Duodenal mucosa (tissue), 2 donors: ENCODE measurements at regions not wholly inside any gene's neighbourhood (a gene's known extent, or its start where the extent isn't known, plus 50 kb on each side); places are given as distances from the start of the nearest gene placed in this dataset.
A peak's percentile ranks its signal among the peaks of the same experiment; 100 is the strongest.
"Not testable (repeated sequence)": the region's sequence is repeated elsewhere in the genome, so short reads cannot be mapped to it uniquely, and the experiment has no call there.

Experiments
- H3K27ac ChIP-seq: one replicate; pipeline ENCODE4 v1.7.0; 2013; ENCODE audit warnings: low read depth, low read length
- H3K27me3 ChIP-seq, 2 donors: one replicate each; pipeline ENCODE4 v1.7.0; 2013; ENCODE audit warnings: low read length in 2 of 2, control low read depth in 1 of 2; ENCODE audit not compliant: insufficient read depth in 2 of 2, control insufficient read depth in 1 of 2
- H3K36me3 ChIP-seq, 2 donors: one replicate each; pipeline ENCODE4 v1.7.0; 2013; ENCODE audit warnings: low read length in 2 of 2, control low read depth in 1 of 2; ENCODE audit not compliant: insufficient read depth in 2 of 2, control insufficient read depth in 1 of 2
- H3K4me1 ChIP-seq, 2 donors: one replicate each; pipeline ENCODE4 v1.7.0; 2013; ENCODE audit warnings: low read length in 2 of 2, control low read depth in 1 of 2; ENCODE audit not compliant: insufficient read depth in 2 of 2, control insufficient read depth in 1 of 2
- H3K4me3 ChIP-seq, 2 donors: one replicate each; pipeline ENCODE4 v1.7.0; 2013; ENCODE audit warnings: low read length in 2 of 2, low read depth in 1 of 2
- H3K9ac ChIP-seq, 2 donors: one replicate each; pipeline ENCODE4 v1.7.0; 2013; ENCODE audit warnings: low read length in 2 of 2, low read depth in 1 of 2
- H3K9me3 ChIP-seq, 2 donors: one replicate each; pipeline ENCODE4 v1.7.0; 2013; ENCODE audit warnings: low read length in 2 of 2, control low read depth in 1 of 2; ENCODE audit not compliant: control insufficient read depth in 1 of 2

- peak overlapping the region in 1 of 2 donors; percentile 14 for H3K4me3 ChIP-seq
- no peaks in the 10 kb centered on the region for H3K27me3 ChIP-seq
- H3K9me3 ChIP-seq: peaks cover 21 to 23% of the 10 kb centered on the region in 2 donors
- no peak overlapping the region for H3K27ac ChIP-seq
- H3K4me1 ChIP-seq: no peaks in the 10 kb centered on the region
- H3K36me3 ChIP-seq: no peaks in the 10 kb centered on the region
- H3K9ac ChIP-seq: no peak overlapping the region
Observed at GRCh38 chr1:209196140-209196539, 387.4 kb upstream of the CAMK1G start.

GRCh38 chr1:209198961-209199750 lies 384.4 kb upstream of the CAMK1G start:
- Histone ChIP-seq H3K4me1 (no peaks in the 10 kb centered on the region), H3K27me3 (no peaks in the 10 kb centered on the region), H3K9me3 (peaks cover 21 to 23% of the 10 kb centered on the region in 2 donors), H3K27ac (no peak overlapping the region), H3K36me3 (no peaks in the 10 kb centered on the region), H3K4me3 (no peak overlapping the region), H3K9ac (no peak overlapping the region)

- Histone ChIP-seq H3K4me1 (no peaks in the 10 kb centered on the region), H3K27ac (no peak overlapping the region), H3K9ac (no peak overlapping the region), H3K27me3 (no peaks in the 10 kb centered on the region), H3K4me3 (no peak overlapping the region), H3K36me3 (no peaks in the 10 kb centered on the region), H3K9me3 (peaks cover 20 to 23% of the 10 kb centered on the region in 2 donors)
Observed at GRCh38 chr1:209199822-209200221, 383.7 kb upstream of the CAMK1G start.

DNA sequence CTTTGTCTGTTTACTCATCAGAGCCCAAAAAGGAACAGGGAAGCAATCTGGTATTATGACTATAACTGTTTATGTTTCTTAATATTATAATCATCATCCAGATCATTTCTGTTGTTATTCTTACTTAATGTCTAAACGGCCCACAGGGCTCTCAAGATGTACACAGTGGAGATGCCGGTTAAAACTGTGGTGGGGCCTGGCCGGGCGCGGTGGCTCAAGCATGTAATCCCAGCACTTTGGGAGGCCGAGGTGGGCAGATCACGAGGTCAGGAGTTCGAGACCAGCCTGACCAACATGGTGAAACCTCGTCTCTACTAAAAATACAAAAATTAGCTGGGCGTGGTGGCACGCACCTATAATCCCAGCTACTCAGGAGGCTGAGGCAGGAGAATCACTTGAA lies 381.2 kb upstream of the CAMK1G start:
- not testable (repeated sequence) for H3K4me3 ChIP-seq, H3K27ac ChIP-seq, H3K36me3 ChIP-seq, H3K4me1 ChIP-seq, H3K9me3 ChIP-seq, H3K27me3 ChIP-seq, H3K9ac ChIP-seq

DNA sequence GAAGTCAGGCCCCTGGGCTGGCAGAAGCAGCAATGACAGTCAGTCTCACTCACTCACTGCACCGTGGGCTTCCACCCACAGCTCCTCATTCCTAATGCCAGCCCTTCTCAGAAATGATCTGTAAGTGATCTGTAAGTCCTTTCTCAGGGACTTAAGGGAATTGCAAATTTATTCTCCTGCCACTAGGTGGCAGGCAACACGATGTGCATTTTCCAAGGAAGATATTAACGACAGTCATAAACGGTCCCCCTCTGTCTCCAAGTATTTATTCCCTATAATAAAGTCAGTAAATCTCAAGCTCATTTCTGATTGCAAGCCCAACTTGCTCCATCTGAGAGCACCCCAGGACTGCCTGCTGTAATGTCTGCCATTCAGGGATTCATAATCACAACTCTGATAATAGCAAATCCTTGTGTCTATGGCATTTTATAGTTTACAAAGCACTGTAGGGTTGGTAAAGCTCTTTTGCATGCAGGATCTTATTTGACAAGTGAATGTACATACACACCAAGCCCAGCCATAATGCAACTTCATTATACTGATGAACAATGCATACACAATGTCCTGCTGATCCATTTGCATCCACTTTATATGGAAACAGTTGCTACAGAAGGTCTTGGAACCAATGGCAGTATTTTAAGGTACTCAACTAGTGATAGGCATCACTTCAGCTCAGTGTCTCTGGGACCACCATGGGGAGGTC lies 380.5 kb upstream of the CAMK1G start:
- no peaks in the 10 kb centered on the region for H3K4me1 ChIP-seq
- no peaks in the 10 kb centered on the region for H3K9me3 ChIP-seq
- no peak overlapping the region for H3K9ac ChIP-seq
- peaks cover 0 to 3% of the 10 kb centered on the region in 2 donors for H3K27me3 ChIP-seq
- no peaks in the 10 kb centered on the region for H3K36me3 ChIP-seq
- no peak overlapping the region for H3K27ac ChIP-seq
- no peak overlapping the region for H3K4me3 ChIP-seq

DNA sequence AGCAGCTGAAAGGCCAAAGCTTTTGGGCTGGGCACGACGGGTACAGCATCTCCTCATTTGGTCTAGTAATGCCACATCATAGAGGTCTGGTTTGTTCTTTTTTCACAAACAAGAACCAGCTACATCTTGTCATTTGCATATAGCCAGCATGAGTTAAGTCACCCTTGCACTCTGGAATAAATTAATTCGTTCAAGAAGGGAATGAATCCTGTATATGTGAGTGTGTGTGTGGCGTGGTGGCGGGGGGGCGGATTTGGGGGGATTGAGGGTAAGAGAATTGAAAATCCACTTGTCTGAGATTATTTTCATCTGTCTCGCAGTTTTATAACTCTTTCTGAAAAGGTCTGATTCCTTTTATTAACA lies 380.0 kb upstream of the CAMK1G start:
- peaks cover 4 to 8% of the 10 kb centered on the region in 2 donors for H3K27me3 ChIP-seq
- no peaks in the 10 kb centered on the region for H3K36me3 ChIP-seq
- no peak overlapping the region for H3K27ac ChIP-seq
- no peak overlapping the region for H3K9ac ChIP-seq
- H3K4me1 ChIP-seq: no peaks in the 10 kb centered on the region
- H3K9me3 ChIP-seq: no peaks in the 10 kb centered on the region
- H3K4me3 ChIP-seq: no peak overlapping the region

DNA sequence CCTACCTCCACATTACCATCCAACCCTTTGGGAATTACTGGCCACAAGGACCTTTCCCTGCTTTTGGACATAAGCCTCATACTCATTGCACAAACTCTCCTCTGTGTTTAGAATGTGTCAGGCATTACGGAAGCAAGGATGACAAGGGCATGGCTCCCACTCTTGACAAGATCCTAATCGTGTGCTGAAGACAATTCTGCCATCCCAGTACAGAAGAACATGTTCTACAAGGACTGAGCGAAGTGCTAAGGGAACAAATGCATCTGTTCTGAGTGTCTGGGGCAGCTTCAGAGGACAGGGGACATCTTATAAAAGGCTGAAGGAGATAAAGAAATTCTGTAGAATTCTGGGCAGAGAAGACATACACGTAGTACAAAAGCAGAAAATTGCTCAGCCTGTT lies 378.5 kb upstream of the CAMK1G start:
- Histone ChIP-seq H3K36me3 (no peaks in the 10 kb centered on the region), H3K4me1 (no peaks in the 10 kb centered on the region), H3K27me3 (peaks cover 10 to 18% of the 10 kb centered on the region in 2 donors), H3K9me3 (no peaks in the 10 kb centered on the region), H3K9ac (no peak overlapping the region), H3K4me3 (no peak overlapping the region), H3K27ac (no peak overlapping the region)

- no peak overlapping the region for H3K27ac ChIP-seq
- peaks cover 20% of the 10 kb centered on the region in 2 donors for H3K27me3 ChIP-seq
- no peak overlapping the region for H3K9ac ChIP-seq
- no peaks in the 10 kb centered on the region for H3K9me3 ChIP-seq
- no peaks in the 10 kb centered on the region for H3K4me1 ChIP-seq
- peak overlapping the region; percentile 14 to 20 for H3K4me3 ChIP-seq
- H3K36me3 ChIP-seq: no peaks in the 10 kb centered on the region
Observed at GRCh38 chr1:209207126-209207700, 376.3 kb upstream of the CAMK1G start.

- Histone ChIP-seq H3K4me3 (peak overlapping the region; percentile 14 to 20), H3K36me3 (no peaks in the 10 kb centered on the region), H3K9ac (no peak overlapping the region), H3K27me3 (peaks cover 20% of the 10 kb centered on the region in 2 donors), H3K9me3 (no peaks in the 10 kb centered on the region), H3K4me1 (no peaks in the 10 kb centered on the region), H3K27ac (no peak overlapping the region)
Observed at GRCh38 chr1:209207701-209208286, 375.7 kb upstream of the CAMK1G start.

GRCh38 chr1:209208648-209209047 lies 374.9 kb upstream of the CAMK1G start:
- Histone ChIP-seq H3K4me1 (no peaks in the 10 kb centered on the region), H3K27ac (no peak overlapping the region), H3K4me3 (no peak overlapping the region), H3K9ac (no peak overlapping the region), H3K9me3 (no peaks in the 10 kb centered on the region), H3K27me3 (peaks cover 20% of the 10 kb centered on the region in 2 donors), H3K36me3 (no peaks in the 10 kb centered on the region)
